ENCODE measurements at regions not wholly inside any gene's neighbourhood (a gene's known extent, or its start where the extent isn't known, plus 50 kb on each side); places are given as distances from the start of the nearest gene placed in this dataset.

DNA sequence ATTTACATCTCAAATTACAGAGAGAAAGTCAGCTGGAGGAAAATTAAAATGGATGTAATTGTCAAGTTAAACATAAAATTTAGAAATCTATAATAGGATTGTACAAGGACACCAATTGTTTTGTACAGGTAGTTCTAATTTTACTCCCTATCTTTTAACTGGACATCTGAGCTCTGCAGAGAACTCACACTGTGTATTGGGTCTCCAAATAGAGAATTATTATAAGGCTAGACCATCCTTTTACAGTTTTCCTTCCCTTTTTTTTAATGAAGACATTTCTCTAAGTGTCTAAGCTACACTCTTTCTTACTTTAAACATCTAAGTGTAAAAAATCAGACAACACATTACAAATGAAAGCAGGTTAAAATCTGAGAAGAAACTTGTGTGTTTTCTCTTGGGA lies 78.4 kb upstream of the GC start:
- H3K9me3 ChIP-seq (ENCODE audit: insufficient read depth in 2 of 2, low read depth in 1 of 2, low read length in 1 of 2) = peaks cover 39 to 57% of the 10 kb centered on the region in 2 experiments
- ChIA-PET CTCF (ENCODE audit: partially characterized antibody) (interaction anchor here (0.6 kb wide), 1 partner anchor 706 kb away, joined by 5 read pairs; no protein-coding TSS in a partner anchor), POLR2A (ENCODE audit: partially characterized antibody) (no interaction called here)
- H4K8ac ChIP-seq (ENCODE audit: extremely low read depth, insufficient read depth, low read length) = no peak overlapping the region
- H3K18ac ChIP-seq (ENCODE audit: extremely low read depth, low read length) = no peak overlapping the region
- no peaks in the 10 kb centered on the region for H3K79me2 ChIP-seq (ENCODE audit: control insufficient read depth in 1 of 2, insufficient read depth in 2 of 2, low read length in 2 of 2)
- FAIRE-seq (no peak), DNase-seq (ENCODE audit: low read depth in 1 of 2, low spot score in 2 of 2) (no peak)
- H2BK12ac ChIP-seq (ENCODE audit: low read depth, low read length) = no peak overlapping the region
- H3K4me2 ChIP-seq (ENCODE audit: insufficient read depth in 1 of 2, low read depth in 2 of 2, low read length in 2 of 2) = no peak overlapping the region
- no peaks in the 10 kb centered on the region for H3K79me1 ChIP-seq (ENCODE audit: low read depth, low read length)
- H3K4me1 ChIP-seq (replicated peaks in 1 of 4; ENCODE audit: control insufficient read depth in 3 of 4, insufficient read depth in 4 of 4, low read length in 3 of 4) = peaks cover 0 to 7% (median 1%) of the 10 kb centered on the region in 4 experiments; a peak in 2 of 7 replicates
- no peak overlapping the region for H2AK5ac ChIP-seq (ENCODE audit: low read depth, low read length)
- H2BK120ac ChIP-seq (replicated peaks; ENCODE audit: low read depth, low read length) = no peak overlapping the region
- H3K4me3 ChIP-seq (ENCODE audit: extremely low read depth in 1 of 4, insufficient read depth in 2 of 4, low read depth in 3 of 4, low read length in 4 of 4) = peak overlapping the region in 1 of 4 experiments; percentile 7; a peak in 1 of 8 replicates
- H3K36me3 ChIP-seq (ENCODE audit: control insufficient read depth in 2 of 4, insufficient read depth in 4 of 4, low read length in 3 of 4) = peaks cover 0 to 10% (median 2%) of the 10 kb centered on the region in 4 experiments; a peak in 3 of 8 replicates
- no peaks in the 10 kb centered on the region for H3K23me2 ChIP-seq (ENCODE audit: low read depth, low read length)
- H3K56ac ChIP-seq (replicated peaks; ENCODE audit: insufficient read length, low read depth, low read length) = no peak overlapping the region
- H3K9ac ChIP-seq (replicated peaks in 1 of 4; ENCODE audit: extremely low read depth in 1 of 4, low read depth in 3 of 4, low read length in 3 of 4) = no peak overlapping the region
- H4K91ac ChIP-seq (replicated peaks; ENCODE audit: insufficient read length, low read length) = no peak overlapping the region
- no peak overlapping the region for H2BK5ac ChIP-seq (ENCODE audit: low read depth, low read length)
- H4K20me1 ChIP-seq (replicated peaks in 1 of 2; ENCODE audit: control insufficient read depth in 1 of 2, insufficient read depth in 2 of 2, low read length in 2 of 2) = no peaks in the 10 kb centered on the region
- peak; percentile 77; the same call in 1 of the 2 replicates for TF ChIP-seq ZNF274 (IDR thresholded peaks at IDR 0.05; ENCODE audit: borderline replicate concordance, extremely low read depth, low read length)
- no peak for TF ChIP-seq RXRA (IDR thresholded peaks at IDR 0.05; ENCODE audit: insufficient read depth, low read depth, low read length)
- no peak overlapping the region for H2BK20ac ChIP-seq (ENCODE audit: low read length)
- H2BK15ac ChIP-seq (ENCODE audit: low read length) = no peak overlapping the region
- no peak overlapping the region for H2AFZ ChIP-seq (ENCODE audit: low read length)
- no peak overlapping the region for H3K4ac ChIP-seq (replicated peaks; ENCODE audit: insufficient read length, low read depth, low read length)
- H3K14ac ChIP-seq (ENCODE audit: insufficient read length) = no peak overlapping the region
- no peak overlapping the region for H3K27ac ChIP-seq (ENCODE audit: low read depth, low read length)
- H3K23ac ChIP-seq (ENCODE audit: insufficient read length) = no peak overlapping the region
- no peaks in the 10 kb centered on the region for H3K27me3 ChIP-seq (replicated peaks in 1 of 4; ENCODE audit: control insufficient read depth in 3 of 4, extremely low read depth in 1 of 4, insufficient read depth in 3 of 4, low read length in 3 of 4)
- no peak overlapping the region for H4K5ac ChIP-seq (ENCODE audit: insufficient read length, low read depth, low read length)
